22Rv1 (cell line): ENCODE measurements at regions not wholly inside any gene's neighbourhood (a gene's known extent, or its start where the extent isn't known, plus 50 kb on each side); places are given as distances from the start of the nearest gene placed in this dataset.

Experiments
- CTCF ChIP-seq: fragments of 450-650 bp; IDR thresholded peaks from 2 replicates; pipeline ENCODE4 v1.5.1; 2017; ENCODE audit warnings: mild to moderate bottlenecking
- ZFX ChIP-seq: fragments of 450-650 bp; IDR thresholded peaks from 2 replicates; pipeline ENCODE4 v1.6.1; 2017; ENCODE audit warnings: antibody characterized with exemption, borderline replicate concordance

- TF ChIP-seq CTCF (no peak), ZFX (no peak)
Measured at GRCh38 chr2:226495466-226496272, 304.0 kb downstream of the IRS1 start.
